Dedifferentiated amniotic fluid mesenchymal stem cell (primary cell): ENCODE measurements at regions not wholly inside any gene's neighbourhood (a gene's known extent, or its start where the extent isn't known, plus 50 kb on each side); places are given as distances from the start of the nearest gene placed in this dataset.

Experiments used
- DNase-seq: peaks from one replicate; pipeline ENCODE4 v3.0.0-alpha.2; 2016; ENCODE audit errors: extremely low spot score

DNA sequence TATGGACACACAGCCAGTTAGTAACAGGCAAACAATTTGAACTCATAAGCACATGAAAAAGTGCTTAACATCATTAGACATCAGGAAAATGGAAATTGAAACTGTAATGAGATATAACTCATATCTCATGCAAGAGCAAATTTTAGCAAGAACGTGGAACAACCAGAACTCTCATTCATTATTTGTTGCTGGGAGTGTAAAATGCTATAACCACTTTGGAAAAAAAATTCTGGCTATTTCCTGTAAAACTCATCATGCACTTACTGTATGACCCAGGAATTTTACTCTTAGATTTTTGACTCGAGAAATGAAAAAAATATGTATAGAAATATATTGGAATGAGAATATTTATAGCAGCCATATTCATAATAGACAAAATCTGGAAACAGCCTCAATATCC lies 205.7 kb upstream of the PUM3 start:
- DNase-seq: no peak

DNA sequence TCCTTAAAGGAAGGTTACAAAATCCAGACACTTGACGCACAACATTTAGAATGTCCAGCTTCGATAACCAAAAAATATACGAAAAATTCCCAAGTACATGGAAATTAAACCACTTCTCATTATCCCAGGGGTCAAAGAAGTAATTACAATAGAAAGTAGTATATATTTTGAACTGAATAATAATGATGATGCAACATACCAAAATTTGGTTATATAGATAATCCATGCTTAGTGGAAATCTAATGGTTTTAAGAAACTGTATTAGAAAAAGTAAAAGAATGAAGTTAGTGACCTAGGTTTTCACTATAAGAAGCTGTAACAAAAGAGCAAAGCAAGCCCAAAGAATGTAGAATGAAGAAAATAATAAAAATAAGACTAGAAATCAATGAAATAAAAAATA lies 204.0 kb upstream of the PUM3 start:
- no peak for DNase-seq

DNA sequence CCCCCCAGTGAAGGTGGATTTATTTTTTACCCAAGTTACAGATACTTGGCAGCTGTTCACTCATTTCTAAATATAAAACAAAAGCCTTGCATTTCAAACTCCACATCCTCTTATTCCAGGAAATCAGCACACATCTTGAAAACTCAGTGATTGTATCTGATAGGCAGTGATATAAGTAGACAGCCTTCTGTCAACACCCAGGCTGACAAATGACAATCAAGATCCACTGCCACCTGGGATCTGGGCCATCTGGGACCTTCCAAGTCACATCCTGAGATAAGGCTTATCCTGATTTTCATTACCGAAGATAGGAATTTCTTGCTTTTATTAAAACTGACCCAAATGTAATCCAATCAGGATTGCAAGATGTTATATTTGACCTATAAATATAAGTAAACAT lies 201.3 kb upstream of the PUM3 start:
- no peak for DNase-seq

DNA sequence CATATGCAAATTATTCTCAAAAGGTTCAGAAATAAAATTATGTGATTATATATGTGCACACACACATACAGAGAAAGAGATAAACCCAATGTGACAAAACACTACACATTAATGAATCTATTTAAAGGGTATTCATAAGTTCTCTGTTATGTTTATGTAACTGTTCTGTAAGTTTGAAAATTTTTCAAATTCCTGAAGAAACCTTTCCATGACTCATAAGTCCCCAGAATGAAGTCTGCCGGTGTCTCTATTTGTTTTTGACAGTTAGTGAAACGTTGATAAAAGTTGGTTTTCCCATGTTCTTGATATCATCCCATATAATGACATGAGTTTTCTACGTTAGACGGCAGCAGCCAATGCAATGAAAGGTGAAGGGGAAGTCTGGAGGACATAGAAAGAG lies 199.5 kb upstream of the PUM3 start:
- DNase-seq: peak; percentile 23

DNA sequence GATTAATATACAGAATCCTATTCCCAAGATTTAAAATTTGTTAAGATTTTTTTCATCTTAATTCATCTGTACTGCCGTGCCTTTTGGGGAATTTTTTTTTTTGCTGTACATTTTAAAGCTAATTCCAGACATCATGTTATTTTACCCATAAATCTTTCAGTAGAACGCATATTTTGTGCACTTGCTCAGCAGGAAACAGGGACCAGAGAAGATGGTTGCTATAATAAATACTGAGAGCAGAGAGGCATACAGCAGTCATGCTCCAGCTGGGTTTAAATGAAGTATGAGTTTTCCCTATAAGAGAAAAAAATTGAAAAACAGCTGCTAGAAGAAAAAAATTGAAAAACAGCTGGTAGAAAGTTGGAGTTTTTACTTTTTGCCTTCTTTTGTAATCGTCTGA lies 196.9 kb upstream of the PUM3 start:
- no peak for DNase-seq

DNA sequence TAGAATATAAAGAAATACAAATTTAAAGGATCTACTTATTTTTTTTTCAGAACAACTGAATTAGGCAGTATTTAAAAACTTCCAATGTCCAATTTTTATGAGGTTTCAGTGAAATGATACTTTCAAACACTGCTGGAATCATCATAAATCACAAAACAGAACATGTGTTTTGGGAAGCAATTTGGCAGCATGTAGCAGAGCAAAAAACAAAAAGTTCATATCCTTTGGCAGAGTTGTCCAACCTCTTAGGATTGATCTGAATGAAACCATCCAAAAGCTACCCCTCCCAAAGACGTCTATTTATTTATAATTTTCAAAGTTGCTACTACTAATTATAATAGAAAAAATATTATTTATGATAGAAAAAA lies 192.4 kb upstream of the PUM3 start:
- no peak for DNase-seq

DNA sequence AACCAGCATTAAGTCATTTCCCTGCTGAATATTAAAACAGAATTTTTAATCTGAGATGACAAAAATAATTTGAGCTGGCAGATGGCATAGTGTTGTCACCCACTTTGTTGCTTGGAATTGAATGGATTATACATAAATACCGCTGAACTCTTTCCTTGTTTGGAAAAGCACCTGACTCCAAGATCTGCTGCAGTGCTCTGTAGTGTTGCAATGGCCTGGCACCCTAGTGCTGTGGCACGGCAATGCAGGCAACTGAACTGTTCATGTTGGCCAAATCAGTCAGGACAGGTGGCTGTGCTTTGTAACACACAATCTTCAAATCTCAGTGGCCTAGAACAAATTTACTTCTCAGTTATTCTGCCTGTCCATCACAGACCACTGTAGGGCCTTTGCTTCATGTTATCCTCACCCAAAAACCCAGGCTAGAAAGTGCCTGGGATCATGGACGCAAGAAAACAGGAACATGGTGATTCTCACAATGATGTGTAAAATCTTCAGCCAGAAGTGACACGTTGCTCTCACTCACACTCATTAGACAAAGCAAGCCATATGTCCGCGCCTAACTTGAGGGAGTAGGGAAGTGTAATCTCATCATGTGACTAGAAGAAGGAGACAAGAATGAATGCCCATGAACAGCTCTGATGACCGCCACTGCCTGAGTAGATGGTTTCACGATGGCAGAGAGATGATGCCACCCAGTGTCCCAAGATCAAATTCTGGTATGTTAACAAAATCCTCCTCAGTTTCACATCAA lies 191.9 kb upstream of the PUM3 start:
- DNase-seq: no peak

DNA sequence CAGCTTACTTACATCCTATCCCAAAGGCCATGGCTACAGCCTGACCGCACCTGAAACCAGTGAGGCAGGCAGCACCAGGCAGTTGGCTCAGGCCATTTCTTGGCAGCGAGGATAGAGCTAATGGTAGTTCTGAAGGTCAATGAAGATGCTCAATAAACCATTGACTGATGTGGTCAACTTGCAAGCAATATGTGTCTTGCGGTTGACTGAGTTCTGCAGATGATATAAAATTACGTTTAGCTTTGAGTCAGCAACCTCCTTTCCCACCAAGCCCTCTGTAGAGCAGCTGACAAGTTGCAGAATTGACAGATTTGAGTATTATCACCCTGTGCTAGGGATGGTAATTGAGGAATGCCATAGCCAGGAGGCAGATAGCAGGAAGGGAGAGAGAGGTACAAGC lies 189.0 kb upstream of the PUM3 start:
- no peak for DNase-seq

DNA sequence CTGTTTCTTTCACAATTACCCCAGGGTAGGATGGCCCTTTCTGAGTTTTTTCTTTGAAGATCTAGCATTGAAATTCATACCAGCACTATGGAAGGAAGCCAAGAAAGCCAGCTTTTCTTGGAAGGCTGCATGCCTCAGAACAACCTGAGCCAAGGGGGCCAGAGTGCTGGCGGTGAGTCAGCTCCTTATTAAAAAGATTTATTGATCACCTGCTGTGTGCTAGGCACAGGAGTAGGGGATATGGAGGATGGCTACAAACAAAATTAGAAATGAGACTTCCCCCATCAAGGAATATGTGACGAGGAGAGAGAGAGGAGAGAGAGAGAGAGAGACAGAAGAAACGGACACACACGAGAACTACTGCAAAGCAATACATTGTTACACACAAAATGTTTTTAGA lies 184.6 kb upstream of the PUM3 start:
- DNase-seq: no peak

DNA sequence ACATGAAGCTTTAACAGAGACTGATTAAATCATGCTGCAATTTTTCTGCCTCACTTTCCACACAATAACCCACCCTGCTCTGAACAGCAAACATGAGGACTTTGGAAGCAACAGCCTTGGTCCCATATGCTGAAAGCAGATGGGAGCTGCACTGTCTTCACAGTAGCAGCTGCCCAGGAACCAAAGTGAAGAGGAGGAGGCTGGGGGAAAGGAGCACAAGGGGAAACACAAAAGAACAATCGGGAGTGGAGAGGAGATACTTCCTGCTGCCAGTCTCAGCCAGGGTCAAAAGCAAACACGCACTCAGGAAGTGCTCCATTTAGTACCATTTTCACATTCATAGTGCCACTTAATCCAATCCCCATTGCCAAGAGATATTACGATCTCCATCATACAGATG lies 183.3 kb upstream of the PUM3 start:
- DNase-seq: no peak

DNA sequence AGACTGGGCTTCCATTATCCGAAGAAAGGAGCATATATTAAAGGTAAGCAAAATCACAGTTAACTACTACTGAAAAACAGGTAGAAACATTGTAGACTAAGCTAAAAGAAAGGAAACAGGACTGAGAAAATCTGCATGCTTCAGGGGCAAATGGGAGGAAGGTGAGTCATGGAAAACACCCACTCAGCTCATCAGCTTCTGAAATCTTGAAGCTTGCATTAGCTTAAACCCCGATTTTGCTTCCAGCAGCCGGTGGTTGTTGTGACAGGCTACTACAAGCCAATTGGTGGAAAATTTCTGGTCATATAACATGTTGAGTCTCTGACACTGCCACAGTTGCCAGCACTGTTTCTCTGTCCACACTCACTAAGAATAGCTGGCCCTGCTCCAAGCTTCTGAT lies 179.6 kb upstream of the PUM3 start:
- DNase-seq: no peak

DNA sequence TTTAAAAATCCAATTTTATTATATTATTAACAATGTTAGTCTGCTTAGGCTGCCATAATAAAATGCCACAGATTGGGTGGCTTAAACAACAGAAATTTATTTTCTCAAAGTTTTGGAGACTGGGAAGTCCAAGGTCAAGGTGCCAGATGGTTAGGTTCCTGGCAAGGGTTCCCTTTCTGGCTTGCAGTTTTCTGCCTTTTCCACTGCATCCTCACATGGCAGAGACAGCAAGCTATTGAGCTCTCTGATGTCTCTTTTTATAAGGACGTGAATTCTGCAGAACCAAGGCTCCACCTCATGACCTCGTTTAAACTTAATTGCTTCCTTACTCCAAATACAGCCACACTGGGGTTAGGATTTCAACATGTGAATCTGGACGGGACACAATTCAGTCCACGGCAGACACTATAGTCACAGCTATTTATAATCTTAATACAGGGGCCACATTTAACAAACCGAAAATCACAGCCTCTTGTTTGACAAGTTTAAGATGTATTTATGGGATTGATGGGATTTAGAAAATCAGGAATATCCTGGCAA lies 174.9 kb upstream of the PUM3 start:
- DNase-seq: no peak

DNA sequence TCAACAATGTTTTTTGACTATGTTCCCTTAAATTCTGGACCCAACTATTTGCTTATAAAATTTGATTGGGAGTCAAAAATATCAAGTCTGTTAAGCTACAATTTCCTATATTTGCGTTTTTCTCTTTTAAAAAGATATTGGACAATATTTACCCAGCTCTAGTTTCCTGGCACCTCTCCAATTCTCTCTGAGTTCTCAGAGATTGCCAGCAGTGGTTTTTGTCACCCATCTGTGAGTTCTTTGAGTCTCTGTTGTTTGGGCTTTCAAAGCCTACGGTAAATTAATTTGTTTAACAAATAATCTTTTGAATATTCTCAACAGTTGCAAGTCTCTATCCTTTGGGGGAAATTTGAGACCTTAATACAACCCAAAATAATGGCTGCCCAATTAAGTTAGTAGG lies 174.2 kb upstream of the PUM3 start:
- DNase-seq: no peak

DNA sequence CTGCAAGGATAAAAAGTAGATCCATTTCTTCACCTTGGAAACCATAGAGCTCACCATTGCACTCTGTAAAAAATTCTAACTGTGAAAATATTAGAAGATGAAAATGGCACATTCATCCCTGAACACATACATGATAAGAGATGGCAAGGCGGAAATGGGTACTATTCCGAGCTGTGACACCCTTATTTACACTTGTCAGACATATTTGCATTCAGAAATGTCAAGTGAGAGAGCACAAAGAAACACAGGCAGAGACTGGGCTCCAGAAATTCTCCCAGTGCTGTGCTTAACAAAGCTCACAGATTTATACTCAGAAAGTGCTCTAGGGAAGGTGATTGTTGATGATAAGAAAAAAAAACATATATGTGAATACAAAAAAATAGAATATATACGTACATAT lies 170.3 kb upstream of the PUM3 start:
- DNase-seq: no peak

DNA sequence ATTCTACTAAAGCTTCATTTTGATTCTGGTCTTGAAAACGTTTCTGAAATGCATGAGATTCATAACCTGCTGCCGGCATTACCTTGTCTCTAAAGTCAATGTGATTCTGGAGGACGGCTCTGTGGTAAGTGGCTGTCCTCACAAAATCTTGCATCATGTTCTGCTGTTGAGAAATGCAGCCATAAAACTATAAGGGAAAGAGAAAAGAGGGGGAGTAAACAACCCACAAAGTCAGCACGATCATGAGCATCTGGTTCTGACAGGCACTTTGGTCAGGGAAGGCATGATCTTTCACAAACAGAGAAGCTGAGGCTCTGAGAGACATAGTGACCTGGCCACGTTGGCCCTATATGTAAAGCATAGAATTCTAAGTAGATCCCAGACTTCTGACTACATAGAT lies 168.9 kb upstream of the PUM3 start:
- no peak for DNase-seq

DNA sequence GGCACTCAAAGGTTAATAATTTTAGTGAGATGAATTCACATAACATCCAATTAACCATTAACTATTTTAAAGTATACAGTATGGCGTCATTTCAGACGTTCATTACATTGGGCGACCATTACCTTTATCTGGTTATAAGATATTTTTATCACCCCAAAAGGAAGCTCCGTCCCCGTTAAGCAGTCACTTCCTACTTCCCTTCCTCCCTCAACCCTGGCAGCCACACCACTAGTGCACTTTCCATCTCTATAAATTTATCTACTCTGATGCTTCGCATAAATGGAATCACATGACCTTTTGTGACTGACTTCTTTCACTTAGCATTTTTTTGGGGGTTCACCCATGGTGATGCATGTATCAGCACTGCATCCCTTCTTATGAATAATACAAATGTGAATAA lies 168.3 kb upstream of the PUM3 start:
- no peak for DNase-seq

DNA sequence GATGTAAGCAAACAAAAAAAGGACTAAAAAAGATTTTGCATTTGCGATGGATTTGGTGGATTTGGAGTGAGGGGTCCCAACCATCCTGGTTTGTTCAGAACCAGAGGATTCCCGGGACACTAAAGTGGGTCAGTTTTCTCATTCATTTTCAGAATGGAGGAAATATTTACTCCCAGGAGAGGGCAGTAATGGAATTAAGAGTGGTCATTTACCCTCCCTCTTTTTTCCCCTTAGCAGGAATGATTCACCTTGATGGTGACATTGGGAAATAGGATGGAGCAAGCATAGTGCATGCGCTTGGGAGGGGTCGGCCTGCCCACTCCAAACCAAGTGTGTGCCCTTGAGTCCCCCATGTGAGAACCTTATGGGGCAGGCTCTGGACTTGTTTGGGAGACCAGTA lies 164.2 kb upstream of the PUM3 start:
- DNase-seq: no peak

DNA sequence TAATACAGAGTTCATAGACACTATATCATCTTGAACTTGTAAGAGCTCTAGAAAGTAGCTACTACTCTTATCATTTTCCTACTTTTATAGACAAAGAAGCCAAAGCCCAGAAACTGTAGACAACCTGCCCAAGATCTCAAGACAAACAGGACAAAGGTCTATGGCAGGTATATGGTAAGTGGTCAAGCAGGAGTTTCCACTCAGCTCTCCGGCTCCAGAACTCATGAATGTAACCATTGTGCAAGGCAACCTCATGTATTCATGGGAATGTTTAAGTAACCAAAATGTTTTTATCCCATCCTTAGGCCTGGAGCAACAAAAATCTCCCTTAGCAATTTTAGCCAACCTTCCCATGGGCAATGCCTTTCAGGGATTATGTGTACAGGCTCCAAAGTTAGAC lies 163.4 kb upstream of the PUM3 start:
- DNase-seq: no peak

DNA sequence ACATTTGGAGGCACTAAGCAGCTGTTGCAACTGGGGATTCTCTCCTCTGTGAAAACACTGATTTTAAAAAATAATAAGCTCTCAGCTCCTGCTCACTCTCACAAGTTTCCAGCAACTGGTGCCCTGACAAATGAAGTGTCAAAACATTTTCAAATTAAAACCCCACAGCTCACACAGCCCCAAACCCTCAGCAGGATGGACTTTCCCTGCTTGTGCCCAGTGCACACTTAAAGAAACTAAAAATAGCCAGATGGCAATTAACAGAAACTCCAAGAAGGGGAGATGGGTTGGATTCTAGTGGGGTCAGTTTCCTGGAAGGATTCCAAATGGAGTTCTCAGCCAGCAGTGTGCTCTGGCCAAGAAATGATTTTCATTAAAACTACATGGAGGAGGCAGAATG lies 163.0 kb upstream of the PUM3 start:
- DNase-seq: no peak

DNA sequence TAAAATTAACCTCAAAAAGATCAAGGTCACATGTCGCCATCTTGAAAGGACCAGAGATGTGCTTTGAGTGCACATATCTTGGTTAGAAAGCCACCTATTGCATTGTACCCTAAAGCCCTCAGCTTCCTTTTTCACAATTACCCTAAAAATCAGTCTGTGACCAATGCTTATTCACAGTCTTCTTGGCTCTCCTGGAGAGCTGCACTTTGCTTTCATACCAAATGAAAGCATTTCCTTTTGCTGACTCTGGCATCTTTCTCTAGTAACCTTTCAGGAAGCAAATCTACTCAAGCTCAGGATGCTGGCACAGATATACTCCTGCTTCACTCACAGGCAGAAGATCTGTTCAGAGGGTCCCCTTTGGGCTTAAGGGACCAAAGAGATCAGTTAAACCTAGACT lies 160.7 kb upstream of the PUM3 start:
- DNase-seq: no peak

DNA sequence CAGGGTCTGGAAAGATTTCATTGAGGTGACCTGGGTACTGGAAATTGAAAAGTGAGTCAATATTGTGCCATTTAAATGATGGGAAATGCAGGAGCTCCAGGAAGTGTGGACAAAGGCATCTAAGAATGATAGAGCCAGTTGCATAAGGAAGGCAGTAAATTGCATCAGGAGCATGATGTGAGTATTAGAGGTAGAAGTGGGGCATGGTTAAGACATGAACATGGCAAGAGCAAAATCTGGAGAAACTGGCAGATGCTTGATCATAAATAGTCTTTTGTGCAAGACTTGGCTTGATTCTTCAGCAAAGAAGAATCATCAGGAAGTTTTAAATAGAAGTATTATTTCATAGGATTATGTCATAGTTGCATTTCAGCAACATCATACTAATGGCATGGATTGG lies 157.4 kb upstream of the PUM3 start:
- no peak for DNase-seq

DNA sequence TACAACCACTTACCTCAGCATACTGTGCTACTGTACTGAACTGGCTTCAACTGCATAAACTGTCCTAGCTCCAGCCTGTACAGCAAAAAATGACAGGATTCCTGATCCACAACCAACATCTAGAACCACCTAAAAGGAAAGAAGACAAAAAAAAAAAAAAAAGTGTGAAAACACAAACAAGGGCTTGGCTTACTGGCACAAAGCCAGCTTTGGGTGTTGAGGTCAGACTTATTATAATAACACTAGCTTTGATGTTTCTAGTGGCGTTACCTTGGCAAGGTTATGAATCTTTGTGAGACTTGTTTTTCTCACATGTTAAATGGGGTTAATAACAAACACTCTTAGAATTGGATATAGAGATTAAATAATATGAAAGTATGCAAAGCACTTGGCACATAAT lies 148.5 kb upstream of the PUM3 start:
- DNase-seq: no peak

DNA sequence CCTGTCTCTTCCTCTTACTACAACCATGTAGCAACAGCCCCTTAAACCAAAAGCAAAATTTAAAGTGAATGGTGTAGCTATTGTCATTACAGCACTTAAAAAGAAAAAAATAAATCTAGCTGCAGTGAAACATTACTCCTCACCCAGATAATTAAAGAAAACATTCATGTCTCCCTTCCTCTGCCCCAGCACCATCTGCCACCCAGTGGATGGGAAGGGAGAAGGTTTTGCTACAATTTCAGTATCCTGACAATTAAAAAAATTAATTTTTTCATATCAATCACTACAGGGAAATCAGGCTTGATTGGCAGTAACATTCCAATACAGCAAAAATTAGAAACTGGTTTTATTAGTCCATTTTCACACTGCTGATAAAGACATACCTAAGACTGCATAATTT lies 147.4 kb upstream of the PUM3 start:
- DNase-seq: no peak

DNA sequence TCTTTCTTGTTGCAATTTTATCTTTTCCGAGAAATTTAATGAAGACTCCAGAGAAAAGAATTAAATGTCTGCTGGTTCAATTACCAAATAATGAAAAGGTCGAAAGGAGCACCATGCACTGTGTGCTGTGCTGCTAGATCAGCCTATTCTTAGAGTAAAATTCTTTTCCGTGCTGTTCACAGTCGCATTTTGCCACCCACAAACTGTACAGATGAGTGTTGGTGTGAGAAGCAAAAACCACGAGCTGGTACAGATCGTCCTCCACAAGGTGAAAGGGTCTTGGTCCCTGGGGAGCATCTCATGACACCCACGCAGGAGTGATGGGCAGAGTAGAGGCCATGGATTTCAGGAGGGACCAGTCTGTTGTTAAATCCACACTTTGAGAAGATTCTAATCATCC lies 143.8 kb upstream of the PUM3 start:
- no peak for DNase-seq
